Parathyroid adenoma (tissue), 2 donors: ENCODE measurements at regions not wholly inside any gene's neighbourhood (a gene's known extent, or its start where the extent isn't known, plus 50 kb on each side); places are given as distances from the start of the nearest gene placed in this dataset.
A peak's percentile ranks its signal among the peaks of the same experiment; 100 is the strongest.

Source experiments
- H2AFZ ChIP-seq: fragments of 300-600 bp; sonication (generic); one replicate; pipeline ENCODE4 v1.7.0; 2017; ENCODE audit warnings: antibody characterized with exemption, mild to moderate bottlenecking
- H3K27ac ChIP-seq: fragments of 300-600 bp; sonication (generic); one replicate; pipeline ENCODE4 v1.7.0; 2017
- H3K27me3 ChIP-seq: fragments of 300-600 bp; sonication (generic); one replicate; pipeline ENCODE4 v1.7.0; 2017; ENCODE audit warnings: low read length; ENCODE audit not compliant: control insufficient read depth, insufficient read depth
- H3K36me3 ChIP-seq: fragments of 300-600 bp; sonication (generic); one replicate; pipeline ENCODE4 v1.7.0; 2017; ENCODE audit warnings: low read length; ENCODE audit not compliant: control insufficient read depth, insufficient read depth
- H3K4me1 ChIP-seq: fragments of 300-600 bp; sonication (generic); one replicate; pipeline ENCODE4 v1.7.0; 2017; ENCODE audit warnings: control low read depth
- H3K4me2 ChIP-seq: fragments of 300-600 bp; sonication (generic); one replicate; pipeline ENCODE4 v1.7.0; 2017; ENCODE audit warnings: low read length
- H3K4me3 ChIP-seq: fragments of 300-600 bp; sonication (generic); one replicate; pipeline ENCODE4 v1.7.0; 2017; ENCODE audit warnings: low read depth, low read length
- H3K79me2 ChIP-seq: fragments of 300-600 bp; sonication (generic); one replicate; pipeline ENCODE4 v1.7.0; 2017; ENCODE audit warnings: control low read depth
- H3K9ac ChIP-seq: fragments of 300-600 bp; sonication (generic); one replicate; pipeline ENCODE4 v1.7.0; 2017; ENCODE audit warnings: mild to moderate bottlenecking
- H3K9me3 ChIP-seq: fragments of 300-600 bp; sonication (generic); one replicate; pipeline ENCODE4 v1.7.0; 2017; ENCODE audit warnings: low read length; ENCODE audit not compliant: control insufficient read depth
- TF ChIP-seq, protein P1 (sequence below): fragments of 300-600 bp; sonication (generic); IDR thresholded peaks from one replicate; pipeline ENCODE4 v1.7.0; 2017; ENCODE audit warnings: antibody characterized with exemption, mild to moderate bottlenecking
- donor health status: primary hyperparathyroidism.

DNA sequence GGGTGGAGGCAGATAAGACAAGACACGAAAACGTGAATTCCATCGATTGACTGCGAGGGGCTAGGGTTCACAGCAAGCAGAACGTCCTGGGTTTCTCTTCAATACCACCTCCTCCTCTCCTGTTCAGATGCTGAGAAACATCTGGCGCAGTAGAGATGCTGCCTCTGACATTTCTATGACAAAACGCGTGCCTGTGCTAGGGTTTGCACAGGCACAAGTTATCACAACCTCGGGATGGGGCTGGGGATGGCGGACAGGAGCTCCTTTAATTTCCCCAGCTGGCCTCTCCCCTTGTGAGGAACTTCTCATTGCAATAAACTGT lies 99.8 kb upstream of the SVIL start:
- Histone ChIP-seq H3K27ac (peak overlapping the region; percentile 97), H3K27me3 (no peaks in the 10 kb centered on the region), H3K4me3 (peak overlapping the region; percentile 72), H3K4me1 (peaks cover 40% of the 10 kb centered on the region), H2AFZ (peak overlapping the region; percentile 50), H3K9me3 (no peaks in the 10 kb centered on the region), H3K9ac (no peak overlapping the region), H3K36me3 (no peaks in the 10 kb centered on the region), H3K79me2 (peaks cover 20% of the 10 kb centered on the region), H3K4me2 (peak overlapping the region; percentile 90)
- TF ChIP-seq, protein P1, sequence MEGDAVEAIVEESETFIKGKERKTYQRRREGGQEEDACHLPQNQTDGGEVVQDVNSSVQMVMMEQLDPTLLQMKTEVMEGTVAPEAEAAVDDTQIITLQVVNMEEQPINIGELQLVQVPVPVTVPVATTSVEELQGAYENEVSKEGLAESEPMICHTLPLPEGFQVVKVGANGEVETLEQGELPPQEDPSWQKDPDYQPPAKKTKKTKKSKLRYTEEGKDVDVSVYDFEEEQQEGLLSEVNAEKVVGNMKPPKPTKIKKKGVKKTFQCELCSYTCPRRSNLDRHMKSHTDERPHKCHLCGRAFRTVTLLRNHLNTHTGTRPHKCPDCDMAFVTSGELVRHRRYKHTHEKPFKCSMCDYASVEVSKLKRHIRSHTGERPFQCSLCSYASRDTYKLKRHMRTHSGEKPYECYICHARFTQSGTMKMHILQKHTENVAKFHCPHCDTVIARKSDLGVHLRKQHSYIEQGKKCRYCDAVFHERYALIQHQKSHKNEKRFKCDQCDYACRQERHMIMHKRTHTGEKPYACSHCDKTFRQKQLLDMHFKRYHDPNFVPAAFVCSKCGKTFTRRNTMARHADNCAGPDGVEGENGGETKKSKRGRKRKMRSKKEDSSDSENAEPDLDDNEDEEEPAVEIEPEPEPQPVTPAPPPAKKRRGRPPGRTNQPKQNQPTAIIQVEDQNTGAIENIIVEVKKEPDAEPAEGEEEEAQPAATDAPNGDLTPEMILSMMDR = no peak

DNA sequence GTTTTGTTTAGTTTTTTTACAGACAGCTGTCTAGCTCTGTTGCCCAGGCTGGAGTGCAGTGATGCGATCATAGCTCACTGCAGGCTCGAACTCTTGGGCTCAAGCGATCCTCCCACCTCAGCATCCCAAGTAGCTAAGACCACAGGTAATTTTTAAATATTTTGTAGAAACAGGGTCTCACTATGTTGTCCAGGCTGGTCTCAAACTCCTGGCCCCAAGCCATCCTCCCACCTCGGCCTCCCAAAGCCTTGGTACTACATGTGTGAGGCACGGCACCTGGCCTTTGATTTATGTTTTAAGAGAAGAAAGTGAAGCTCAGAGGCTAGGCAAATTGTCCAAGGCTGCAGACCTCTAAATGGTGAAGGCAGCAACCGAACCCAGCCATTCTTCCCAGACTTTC lies 98.6 kb upstream of the SVIL start:
- H3K9me3 ChIP-seq = no peaks in the 10 kb centered on the region
- H3K79me2 ChIP-seq = peaks cover 26% of the 10 kb centered on the region
- H3K27ac ChIP-seq = peak overlapping the region; percentile 97
- no peaks in the 10 kb centered on the region for H3K27me3 ChIP-seq
- H3K36me3 ChIP-seq = no peaks in the 10 kb centered on the region
- peak overlapping the region; percentile 90 for H3K4me2 ChIP-seq
- no peak overlapping the region for H3K4me3 ChIP-seq
- no peak overlapping the region for H2AFZ ChIP-seq
- H3K9ac ChIP-seq = no peak overlapping the region
- H3K4me1 ChIP-seq = peaks cover 43% of the 10 kb centered on the region
- TF ChIP-seq, protein P1 = no peak

DNA sequence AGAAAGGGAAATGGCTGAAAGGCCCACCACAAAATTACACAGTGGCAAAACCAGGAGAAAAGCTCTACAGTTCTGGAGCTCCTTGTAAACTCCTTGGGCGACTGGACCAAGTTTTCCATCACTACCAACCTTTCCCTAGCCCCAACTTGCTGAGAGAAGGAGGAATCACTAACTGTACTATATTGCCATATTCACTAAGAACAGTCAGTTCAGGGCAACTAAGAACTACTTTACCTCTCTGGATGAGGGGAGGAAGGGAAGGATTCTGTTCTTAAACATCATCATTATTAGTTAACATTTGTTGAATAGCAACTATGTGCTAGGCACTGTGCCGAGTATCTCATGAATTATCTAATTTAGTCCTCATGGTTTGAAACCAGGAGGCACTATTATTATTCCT lies 98.1 kb upstream of the SVIL start:
- Histone ChIP-seq H3K27ac (no peak overlapping the region), H3K36me3 (no peaks in the 10 kb centered on the region), H3K4me3 (no peak overlapping the region), H3K4me2 (peak overlapping the region; percentile 90), H3K9me3 (no peaks in the 10 kb centered on the region), H3K27me3 (no peaks in the 10 kb centered on the region), H2AFZ (no peak overlapping the region), H3K79me2 (peaks cover 26% of the 10 kb centered on the region), H3K9ac (no peak overlapping the region), H3K4me1 (peaks cover 47% of the 10 kb centered on the region)
- TF ChIP-seq, protein P1 = no peak

DNA sequence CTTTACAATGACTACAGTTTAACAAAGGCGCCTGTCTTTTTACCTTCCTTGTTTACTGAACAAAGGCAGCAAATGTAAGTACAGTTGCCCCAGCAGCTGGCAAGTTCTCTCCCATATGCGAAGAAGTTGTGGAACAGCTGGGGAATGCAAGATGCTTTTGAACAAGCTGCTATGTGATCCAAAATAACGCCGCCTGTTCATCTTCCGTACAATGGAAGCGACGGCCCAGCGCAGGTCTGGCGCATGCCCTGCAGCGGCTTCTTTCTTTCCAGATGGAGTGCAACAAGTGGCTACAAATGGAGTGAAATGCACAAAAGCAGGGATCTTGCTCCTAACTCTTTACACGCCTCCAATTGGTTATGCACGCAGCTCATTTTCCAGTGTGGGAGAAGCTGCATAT lies 97.0 kb upstream of the SVIL start:
- Histone ChIP-seq H3K79me2 (peaks cover 33% of the 10 kb centered on the region), H3K4me1 (peaks cover 45% of the 10 kb centered on the region), H3K36me3 (no peaks in the 10 kb centered on the region), H3K9ac (no peak overlapping the region), H3K4me3 (no peak overlapping the region), H3K9me3 (no peaks in the 10 kb centered on the region), H3K27me3 (no peaks in the 10 kb centered on the region), H3K27ac (no peak overlapping the region), H2AFZ (no peak overlapping the region), H3K4me2 (no peak overlapping the region)
- TF ChIP-seq, protein P1 = no peak

DNA sequence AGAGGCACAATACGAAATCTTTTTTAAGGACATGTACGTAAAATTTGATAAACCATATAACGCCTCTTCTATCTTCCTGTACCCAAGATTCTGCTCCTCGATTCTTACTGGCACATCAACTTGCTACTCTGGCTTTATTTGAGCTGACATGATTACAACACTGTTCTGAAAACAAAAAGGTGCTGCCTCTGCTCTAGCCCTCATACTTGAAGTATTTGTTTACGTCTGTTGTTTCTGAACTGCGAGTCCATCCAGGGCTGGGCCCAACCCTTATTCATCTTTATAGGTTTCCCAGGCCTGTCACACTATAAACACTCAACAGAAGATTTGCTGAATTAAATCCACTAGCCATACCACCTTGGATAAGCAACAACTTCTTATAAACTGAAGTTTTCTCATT lies 96.2 kb upstream of the SVIL start:
- H3K27ac ChIP-seq = peak overlapping the region; percentile 75
- H3K36me3 ChIP-seq = no peaks in the 10 kb centered on the region
- peaks cover 45% of the 10 kb centered on the region for H3K4me1 ChIP-seq
- H3K27me3 ChIP-seq = no peaks in the 10 kb centered on the region
- peaks cover 39% of the 10 kb centered on the region for H3K79me2 ChIP-seq
- no peaks in the 10 kb centered on the region for H3K9me3 ChIP-seq
- H3K4me3 ChIP-seq = no peak overlapping the region
- TF ChIP-seq, protein P1 = no peak
- H3K4me2 ChIP-seq = peak overlapping the region; percentile 44
- no peak overlapping the region for H2AFZ ChIP-seq
- no peak overlapping the region for H3K9ac ChIP-seq
